Stimulated activated CD4-positive, alpha-beta T cell treated with anti-CD3 and anti-CD28 coated beads, TNF-alpha, amount 100 ng/mL, for 24 hours (primary cell): ENCODE measurements at regions not wholly inside any gene's neighbourhood (a gene's known extent, or its start where the extent isn't known, plus 50 kb on each side); places are given as distances from the start of the nearest gene placed in this dataset.
A peak's percentile ranks its signal among the peaks of the same experiment; 100 is the strongest.
"Not testable (repeated sequence)": the region's sequence is repeated elsewhere in the genome, so short reads cannot be mapped to it uniquely, and the experiment has no call there.

Experiments
- DNase-seq, 3 experiments: peaks; one replicate each; pipeline ENCODE4 v3.0.0-alpha.2; 2020; ENCODE audit warnings: low read depth in 3 of 3

GRCh38 chr16:85525420-85526184 lies 87.5 kb upstream of the GSE1 start:
- no peak for DNase-seq

GRCh38 chr16:85526185-85526974 lies 86.7 kb upstream of the GSE1 start:
- DNase-seq: no peak

- no peak for DNase-seq
Observed at GRCh38 chr16:85527042-85527766, 85.9 kb upstream of the GSE1 start.

GRCh38 chr16:85527767-85528297 lies 85.3 kb upstream of the GSE1 start:
- no peak for DNase-seq

GRCh38 chr16:85528528-85529387 lies 84.4 kb upstream of the GSE1 start:
- DNase-seq: peak in 1 of 3 experiments; percentile 18

- DNase-seq: no peak
Observed at GRCh38 chr16:85529489-85530369, 83.4 kb upstream of the GSE1 start.

GRCh38 chr16:85530370-85530739 lies 82.8 kb upstream of the GSE1 start:
- no peak for DNase-seq

GRCh38 chr16:85531516-85531915 lies 81.6 kb upstream of the GSE1 start:
- DNase-seq: no peak

GRCh38 chr16:85532147-85532546 lies 81.0 kb upstream of the GSE1 start:
- DNase-seq: no peak

- DNase-seq: not testable (repeated sequence)
Observed at GRCh38 chr16:85533593-85533992, 79.5 kb upstream of the GSE1 start.

GRCh38 chr16:85534536-85535351 lies 78.4 kb upstream of the GSE1 start:
- no peak for DNase-seq

- no peak for DNase-seq
Observed at GRCh38 chr16:85535352-85536072, 77.6 kb upstream of the GSE1 start.

- DNase-seq: no peak
Observed at GRCh38 chr16:85536073-85536410, 77.1 kb upstream of the GSE1 start.

- DNase-seq: no peak
Observed at GRCh38 chr16:85536411-85537330, 76.5 kb upstream of the GSE1 start.

- no peak for DNase-seq
Observed at GRCh38 chr16:85537331-85537788, 75.8 kb upstream of the GSE1 start.

- no peak for DNase-seq
Observed at GRCh38 chr16:85537795-85538401, 75.2 kb upstream of the GSE1 start.

- no peak for DNase-seq
Observed at GRCh38 chr16:85539084-85539483, 74.0 kb upstream of the GSE1 start.
